ENCODE measurements at regions not wholly inside any gene's neighbourhood (a gene's known extent, or its start where the extent isn't known, plus 50 kb on each side); places are given as distances from the start of the nearest gene placed in this dataset.

- DNase-seq: no peak
Observed at GRCh38 chr15:101590785-101591184, 61.4 kb downstream of the TM2D3 start.

- no peak for DNase-seq
Observed at GRCh38 chr15:101583284-101583683, 68.9 kb downstream of the TM2D3 start.

- no peak for DNase-seq
Observed at GRCh38 chr15:101580431-101580830, 71.8 kb downstream of the TM2D3 start.

DNA sequence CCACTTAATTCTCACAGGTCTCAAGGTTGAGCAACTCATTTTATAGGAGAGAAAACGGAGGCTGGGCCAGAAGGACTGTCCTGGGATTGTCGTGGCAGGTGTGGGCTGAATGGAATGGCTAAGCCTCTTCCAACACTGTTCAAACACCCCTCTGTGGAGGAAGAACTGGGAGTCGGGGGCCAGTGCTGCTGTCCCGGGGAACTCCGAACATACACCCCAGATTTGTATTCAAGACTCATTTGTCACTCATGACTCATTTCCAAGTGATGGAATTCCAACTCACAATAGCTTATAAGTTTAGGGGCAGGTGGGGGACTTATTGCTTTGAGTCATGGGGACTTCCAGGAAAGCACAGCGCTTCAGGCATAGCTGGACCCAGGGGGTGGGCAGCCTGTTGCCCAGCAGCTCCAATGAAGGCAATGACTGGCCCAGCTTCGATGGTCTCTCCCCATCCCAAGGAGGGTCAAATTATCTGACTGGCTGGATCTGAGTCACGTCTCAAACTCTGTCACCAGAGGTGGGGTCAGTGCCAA, 72.5 kb downstream of the TM2D3 start:
- no peak for DNase-seq

GRCh38 chr15:101578443-101578894, 73.7 kb downstream of the TM2D3 start:
- peak; percentile 26 to 29 for DNase-seq

DNA sequence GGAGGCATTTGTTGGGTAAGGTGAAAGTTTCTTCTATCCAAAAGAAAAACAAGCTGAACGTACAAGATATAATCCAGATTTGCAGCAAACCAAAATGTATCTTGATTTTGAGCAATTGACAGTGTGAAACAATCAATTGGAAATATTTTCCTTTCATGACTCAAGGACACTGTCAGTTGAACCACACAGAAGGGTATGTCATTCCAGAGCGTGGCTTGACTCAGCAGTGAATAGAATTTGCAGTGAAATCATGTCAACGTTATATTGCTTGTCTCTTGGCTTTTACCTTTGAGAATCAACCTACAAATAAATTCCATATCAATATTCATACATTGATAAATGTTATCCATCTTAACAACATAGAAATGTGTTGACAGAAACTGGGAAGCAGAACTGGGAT, 78.2 kb downstream of the TM2D3 start:
- no peak for DNase-seq

DNA sequence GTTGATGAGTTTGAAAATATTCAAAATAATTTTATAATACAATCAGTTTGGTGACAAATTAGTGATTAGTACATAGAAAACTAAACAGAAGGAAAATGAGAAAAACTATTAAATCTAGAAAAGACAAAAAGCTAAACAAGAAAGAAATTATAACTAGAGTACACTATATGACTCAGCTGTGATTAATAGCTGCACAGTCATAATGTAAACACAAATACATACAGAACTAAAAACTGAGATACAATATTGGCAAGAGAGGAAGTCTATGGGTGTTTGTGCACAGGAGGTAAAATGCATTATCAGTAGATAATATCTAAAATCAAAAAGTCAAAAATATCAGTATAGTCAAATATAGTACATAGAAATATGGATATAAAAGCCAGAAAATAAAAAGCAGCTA, 80.7 kb upstream of the PCSK6 start:
- DNase-seq: no peak

GRCh38 chr15:101568821-101569555, 79.5 kb upstream of the PCSK6 start:
- no peak for DNase-seq

GRCh38 chr15:101568309-101568708, 78.8 kb upstream of the PCSK6 start:
- no peak for DNase-seq

- DNase-seq: no peak
Observed at GRCh38 chr15:101566748-101567488, 77.4 kb upstream of the PCSK6 start.

DNA sequence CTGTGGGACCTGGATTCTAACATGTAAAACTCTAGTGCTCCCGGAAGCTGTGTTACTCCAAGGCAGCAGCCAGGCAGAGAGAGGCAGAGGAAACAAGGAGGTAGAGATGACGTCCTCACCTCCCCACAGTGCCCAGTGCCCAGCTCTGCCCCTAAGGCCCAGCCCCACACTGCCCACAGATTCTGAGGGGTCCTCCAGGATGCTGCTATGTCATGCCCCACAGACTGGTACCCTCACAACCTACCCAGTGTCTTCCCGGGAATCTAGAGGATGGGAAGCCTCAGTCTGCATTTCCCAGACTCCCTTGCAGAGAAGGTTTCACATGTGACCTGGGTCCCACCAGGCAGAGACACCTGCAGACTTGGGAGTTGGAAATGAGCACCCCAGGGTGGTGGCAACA, 75.9 kb upstream of the PCSK6 start:
- DNase-seq: no peak

DNA sequence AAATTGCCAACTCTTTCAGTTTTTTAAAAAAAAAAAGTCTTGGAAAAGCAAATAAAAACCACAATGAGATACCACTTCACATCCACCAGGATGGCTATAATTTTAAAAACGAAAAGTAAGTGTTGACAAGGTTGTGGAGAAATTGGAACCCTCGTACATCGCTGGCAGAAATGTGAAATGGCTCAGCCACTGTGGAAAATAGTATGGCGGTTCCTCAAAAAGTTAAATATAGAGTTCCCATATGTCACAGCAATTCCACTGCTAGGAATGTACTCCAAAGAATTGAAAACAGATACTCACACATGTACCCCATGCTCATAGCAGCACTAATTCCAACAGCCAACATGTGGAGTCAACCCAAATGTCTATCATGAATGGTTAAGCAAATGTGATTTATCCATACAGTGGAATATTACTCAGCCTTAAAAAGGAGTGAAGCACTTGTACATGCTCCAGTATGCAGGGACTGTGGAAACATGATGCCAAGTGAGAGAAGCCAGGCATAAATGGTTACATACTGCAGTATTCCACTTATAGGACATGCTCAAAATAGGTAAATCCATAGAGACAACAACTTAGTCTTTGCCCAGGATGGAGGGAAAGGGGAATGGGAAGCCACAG, 73.8 kb upstream of the PCSK6 start:
- DNase-seq: no peak

GRCh38 chr15:101562428-101563059, 73.0 kb upstream of the PCSK6 start:
- no peak for DNase-seq

DNA sequence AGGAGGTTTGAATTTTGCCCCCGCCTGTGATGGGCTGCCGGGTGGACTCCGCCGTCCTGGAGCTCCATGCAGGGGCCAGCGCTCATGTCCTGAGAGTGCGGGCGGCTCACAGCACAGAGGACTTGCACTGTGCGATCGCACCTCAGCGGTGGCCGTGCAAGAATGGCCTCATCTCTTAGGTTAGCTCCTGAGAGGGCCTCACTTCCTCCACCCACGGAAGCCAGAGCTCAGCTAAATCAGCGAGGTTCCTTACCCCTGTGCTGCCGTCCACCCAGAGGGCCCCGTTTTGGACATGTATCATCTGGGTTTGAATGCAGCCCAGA, 72.0 kb upstream of the PCSK6 start:
- no peak for DNase-seq

- no peak for DNase-seq
Observed at GRCh38 chr15:101560722-101561583, 71.4 kb upstream of the PCSK6 start.

- peak; percentile 0 to 2 for DNase-seq
Observed at GRCh38 chr15:101559952-101560351, 70.4 kb upstream of the PCSK6 start.

DNA sequence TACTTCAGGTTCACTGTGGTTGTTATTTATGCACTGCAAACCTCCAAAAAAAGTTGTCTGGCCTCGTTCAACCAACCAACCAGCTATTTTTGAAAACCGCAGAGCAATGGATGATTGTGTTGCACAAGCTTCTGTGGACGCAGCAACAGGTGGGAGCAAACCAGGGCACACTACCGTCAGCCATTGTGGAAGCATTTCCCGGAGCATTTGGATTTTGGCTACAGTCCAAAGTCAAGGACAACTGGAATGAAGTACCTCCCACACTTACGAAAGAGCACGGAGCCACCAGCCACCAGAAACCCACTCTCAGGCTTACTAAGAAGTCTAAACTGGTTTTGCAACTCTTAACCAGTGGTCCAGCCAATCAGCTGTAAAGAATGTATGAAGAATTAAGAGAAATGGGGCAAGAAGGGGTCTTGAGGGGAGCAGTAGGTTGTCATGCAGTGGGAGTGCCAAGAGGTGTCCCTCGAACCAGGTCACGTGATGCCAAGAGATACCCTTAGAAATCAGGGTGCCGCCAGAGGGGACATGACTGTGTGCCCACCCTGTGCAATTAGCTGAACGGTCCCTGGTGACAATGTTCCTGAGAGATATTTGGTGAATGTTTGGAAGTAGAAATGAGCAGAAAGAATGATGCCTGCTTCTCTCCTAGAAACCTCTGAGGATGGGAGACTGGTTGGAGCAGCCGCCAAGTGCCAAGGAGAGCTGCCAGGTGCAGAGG, 68.9 kb upstream of the PCSK6 start:
- no peak for DNase-seq

GRCh38 chr15:101556273-101556672, 66.8 kb upstream of the PCSK6 start:
- DNase-seq: no peak

DNA sequence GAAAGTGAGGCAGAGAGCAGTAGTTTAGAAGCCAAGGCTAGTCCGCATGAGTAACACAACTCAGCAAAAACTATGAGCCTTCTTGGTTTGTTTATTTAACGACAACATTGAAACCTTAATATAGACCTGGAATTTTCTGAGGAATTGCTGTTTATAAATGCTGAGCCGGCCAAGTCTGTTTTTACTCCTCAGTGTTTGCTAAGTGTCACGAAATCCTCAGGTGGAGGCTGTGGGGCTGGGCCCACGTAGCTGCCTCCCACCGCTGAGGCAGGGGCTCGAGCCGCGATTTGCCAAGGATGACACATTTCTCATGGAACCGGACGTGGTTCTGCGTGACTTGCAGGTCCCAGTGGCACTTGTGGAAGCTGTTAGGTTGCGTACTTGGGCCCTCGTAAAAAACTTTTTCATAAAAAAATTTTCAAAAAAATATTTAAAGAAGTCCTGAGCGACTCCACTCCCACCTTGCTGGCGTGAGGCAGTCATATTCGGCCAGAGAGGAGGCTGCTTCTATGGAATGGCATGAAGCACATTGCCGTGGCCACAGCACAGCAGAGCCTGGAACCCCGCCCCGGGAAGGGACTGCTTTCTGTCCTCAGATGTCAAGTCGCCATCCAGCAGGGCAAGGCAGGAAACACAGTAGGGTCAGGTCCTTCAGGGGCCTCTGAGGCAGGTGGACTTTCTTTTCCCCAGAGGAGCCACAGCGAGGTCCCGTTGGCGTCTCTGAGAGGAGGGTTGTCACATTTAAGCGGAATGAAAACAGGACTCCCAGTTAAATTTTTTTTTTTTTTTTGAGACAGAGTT, 64.8 kb upstream of the PCSK6 start:
- no peak for DNase-seq

DNA sequence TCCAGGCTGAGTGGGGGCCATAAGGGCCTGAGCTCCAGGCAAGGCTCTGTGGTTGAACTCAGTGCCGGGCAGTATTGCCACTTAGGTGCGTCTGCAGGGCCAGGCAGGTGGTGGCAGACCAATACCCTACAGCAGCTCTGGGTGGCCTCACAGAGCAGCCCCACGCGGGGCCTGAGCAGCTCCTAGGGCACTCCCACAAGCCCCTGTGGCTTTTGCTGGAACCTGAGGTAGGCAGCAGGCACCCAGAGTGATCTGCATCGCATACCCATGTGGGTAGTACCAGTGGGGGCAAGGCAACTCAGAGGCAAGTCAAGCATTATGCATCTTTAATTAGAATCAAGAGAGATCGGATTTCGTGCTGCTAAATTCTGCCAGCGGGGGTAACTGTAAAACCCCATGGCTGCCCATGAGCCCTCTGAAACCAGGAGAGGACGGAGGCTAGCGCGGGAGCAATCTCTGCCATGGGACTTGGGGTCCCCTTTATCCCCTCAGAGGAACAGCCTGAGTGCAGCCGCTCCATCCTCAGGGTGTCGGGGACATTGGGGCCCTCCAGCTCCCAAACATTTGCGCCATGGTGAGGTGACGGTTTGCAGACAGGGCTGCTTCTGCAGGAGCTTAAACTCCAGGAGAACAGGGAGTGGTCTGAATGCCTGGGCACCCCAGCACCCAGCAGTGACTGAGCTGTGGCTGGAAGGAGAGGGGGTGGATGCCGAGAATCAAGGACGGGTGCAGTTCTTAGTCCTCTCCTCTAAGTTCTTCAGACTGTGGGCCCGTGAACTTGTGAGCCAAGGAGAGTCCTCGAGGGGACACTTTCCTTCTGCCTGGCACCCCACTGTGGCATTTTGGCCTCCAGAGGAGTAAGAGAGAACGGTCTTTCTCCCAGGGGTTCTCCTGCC, 62.4 kb upstream of the PCSK6 start:
- no peak for DNase-seq

All from AML-193 (cell line).